IPS-NIHi11 (cell line): ENCODE measurements at regions not wholly inside any gene's neighbourhood (a gene's known extent, or its start where the extent isn't known, plus 50 kb on each side); places are given as distances from the start of the nearest gene placed in this dataset.

Experiments used
- DNase-seq: peaks from one replicate; pipeline ENCODE4 v3.0.0; 2012; ENCODE audit warnings: mixed read lengths, low spot score

DNA sequence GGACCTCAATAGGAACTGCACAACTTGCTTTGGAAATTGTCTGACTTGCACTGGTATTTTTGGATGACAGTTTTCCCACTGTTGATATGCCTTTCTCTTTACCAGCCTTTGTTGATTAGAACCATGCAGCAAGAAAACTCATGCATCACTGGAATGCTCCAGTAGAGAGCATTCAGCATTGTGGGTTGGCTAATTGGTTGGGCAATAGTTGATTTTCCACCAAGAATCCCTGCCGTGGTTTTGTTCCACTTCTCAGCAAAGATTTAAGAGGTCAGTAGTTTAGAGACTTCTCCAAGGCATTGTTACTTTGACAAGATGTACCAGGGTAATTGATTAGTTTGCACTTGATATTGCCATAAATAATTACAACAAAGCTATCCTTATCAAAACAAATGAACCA is 260.0 kb downstream of the DHX35 start:
- no peak for DNase-seq

DNA sequence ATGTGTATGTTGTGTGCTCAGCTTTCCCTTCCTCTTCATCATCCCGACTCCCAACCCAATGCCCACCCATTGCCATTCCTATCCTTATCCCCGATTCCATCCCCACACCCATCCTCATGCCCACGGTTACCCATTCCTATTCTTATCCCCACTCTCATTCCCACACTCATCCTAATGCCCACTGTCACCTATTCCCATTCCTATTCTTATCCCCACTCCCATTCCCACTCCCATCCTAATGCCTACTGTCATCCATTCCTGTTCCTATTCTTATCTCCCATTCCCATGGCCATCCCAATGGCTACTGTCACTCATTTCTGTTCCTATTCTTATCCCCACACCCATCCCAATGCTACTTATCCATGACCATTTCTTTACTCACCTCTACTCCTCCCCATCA is 254.1 kb downstream of the DHX35 start:
- no peak for DNase-seq

DNA sequence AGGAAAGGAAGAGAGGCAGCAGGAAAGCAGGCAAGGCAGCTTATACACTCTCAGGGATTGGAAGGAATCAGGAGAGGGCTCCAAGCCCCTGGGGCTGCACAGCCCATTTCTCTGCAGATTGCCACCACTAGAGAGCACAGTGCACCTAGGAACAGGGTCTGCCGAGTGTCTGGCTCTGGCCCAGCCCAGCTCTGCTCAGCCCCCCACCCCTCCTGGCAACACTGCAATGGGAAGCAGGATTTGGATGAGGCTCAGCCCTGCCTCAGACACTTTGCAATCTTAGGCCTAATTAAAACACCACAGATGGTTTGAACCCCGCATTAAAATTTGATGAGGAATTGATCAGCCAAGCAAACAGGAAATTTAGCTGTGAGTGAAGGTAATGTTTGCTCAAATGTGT is 252.7 kb downstream of the DHX35 start:
- peak; percentile 42 for DNase-seq

DNA sequence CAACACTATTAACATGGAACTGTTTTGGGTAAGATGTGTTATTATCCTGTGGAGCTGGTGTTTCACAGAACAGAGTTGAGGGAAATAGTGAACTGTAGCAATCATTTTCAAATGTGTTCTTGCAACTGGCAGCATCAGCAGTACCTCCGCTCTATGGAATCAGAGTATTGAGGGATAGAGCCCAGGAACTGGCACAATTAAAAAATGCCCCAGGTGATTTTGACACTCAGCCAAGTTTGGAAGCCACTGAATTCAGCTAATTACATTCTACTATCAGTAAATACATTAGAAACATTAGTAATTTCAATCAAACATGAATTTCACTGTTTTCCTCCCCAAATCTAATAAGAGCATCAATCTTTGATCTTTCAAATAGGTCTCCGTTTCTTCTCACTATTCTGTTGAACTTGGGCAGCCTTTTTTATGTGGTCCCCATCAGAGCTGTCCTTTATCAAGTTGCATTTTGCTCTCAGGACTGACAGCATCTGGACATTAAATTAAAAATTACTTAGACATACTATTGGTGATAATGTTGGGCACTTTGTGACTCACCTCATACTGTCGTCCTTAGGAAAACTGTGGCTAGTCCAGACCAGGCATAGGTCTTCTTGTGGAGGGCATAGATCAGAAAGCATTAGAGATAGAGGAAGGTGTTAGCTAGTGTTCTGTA is 251.5 kb downstream of the DHX35 start:
- no peak for DNase-seq

DNA sequence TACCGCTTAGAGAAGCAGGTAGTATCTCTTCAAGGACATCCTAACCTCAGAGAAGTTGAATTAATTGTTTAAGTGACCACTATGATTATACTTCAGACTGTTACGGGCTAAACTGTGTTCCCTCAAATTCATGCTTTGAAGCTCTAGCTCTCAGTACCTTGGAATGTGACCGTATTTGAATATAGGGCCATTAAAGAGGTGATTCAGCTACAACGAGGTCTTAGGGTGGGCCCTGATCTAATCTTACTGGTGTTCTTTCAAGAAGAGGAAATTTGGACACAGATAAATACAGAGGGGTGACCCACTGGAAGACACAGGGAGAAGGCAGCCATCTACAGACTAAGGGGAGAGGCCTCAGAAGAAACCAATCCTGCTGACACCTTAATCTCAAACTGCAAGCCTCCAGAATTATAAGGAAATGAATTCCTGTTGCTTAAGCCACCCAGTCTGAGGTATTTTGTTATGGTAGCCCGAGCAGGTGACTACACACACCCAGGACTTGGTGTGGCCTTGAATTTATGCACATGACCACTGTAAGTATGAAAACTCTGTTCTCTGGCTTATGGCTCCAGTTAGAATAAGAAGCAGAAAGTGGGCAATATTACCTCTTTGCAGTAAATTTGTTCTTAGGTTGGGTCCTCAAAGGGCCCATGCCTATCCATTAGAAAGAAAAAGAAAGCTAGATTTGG is 249.1 kb downstream of the DHX35 start:
- DNase-seq: no peak

DNA sequence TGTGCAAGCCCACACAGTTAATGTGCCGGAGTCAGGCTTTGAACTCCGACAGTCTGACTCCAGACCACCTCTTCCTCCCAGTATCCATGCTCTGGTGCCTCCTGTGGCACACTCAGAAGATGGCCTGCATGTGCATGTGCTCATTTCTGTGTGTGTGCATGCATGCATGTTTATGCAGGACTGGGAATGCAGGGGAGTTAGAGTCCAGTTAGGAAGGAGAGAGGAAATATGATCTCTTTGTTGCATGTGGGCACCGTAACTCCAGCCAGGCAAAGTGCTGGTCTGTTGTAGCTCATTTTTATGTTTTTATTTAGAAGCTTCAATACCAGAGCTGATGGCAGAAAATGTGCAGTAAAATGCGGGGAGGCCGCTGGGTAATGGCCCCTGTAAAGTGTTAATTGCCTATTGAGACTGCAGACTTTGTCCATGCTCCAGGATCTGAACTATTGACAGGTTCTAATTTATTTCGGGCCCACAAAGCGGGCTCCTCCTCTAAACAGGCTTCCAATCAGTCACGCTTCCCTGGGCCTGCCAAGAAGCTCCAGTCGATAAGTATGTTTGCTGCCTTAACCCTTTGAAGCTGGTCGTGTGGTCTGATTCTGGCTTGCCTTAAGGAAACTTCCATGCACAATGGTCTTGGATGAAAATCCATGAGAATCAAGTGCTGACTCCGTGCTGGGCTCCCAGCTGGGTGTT is 248.3 kb downstream of the DHX35 start:
- DNase-seq: no peak

DNA sequence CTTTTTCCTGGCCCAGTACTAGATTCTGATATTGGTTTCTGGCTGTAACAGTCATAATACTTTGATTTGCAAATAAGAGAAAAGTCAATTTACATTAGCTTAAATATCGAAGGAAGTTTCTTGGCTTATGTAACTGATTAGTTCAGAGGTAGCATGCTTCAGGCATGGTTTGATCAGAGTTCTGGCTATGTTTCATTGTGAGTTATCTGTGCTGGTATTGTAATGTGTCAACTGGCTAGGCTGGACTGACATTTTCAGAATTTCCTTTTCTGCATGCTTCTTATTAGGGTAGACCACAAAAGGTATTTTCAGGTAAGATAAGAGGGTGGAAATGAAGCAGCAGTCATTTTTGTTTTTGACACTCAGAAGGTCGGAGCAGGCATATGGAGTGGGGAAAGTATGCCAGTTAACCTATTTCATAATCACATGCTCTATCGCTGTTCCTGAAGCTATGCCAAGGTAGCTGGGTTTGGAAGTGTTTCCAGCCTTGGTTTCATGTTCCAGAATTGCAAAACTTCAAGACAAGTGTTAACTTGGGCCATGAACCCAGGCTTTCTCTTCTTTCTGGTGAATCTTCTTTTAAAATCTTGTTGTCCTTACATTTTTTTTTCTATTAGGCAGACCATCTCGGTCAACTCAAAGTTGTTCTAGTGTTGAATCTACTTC is 244.9 kb downstream of the DHX35 start:
- DNase-seq: no peak

DNA sequence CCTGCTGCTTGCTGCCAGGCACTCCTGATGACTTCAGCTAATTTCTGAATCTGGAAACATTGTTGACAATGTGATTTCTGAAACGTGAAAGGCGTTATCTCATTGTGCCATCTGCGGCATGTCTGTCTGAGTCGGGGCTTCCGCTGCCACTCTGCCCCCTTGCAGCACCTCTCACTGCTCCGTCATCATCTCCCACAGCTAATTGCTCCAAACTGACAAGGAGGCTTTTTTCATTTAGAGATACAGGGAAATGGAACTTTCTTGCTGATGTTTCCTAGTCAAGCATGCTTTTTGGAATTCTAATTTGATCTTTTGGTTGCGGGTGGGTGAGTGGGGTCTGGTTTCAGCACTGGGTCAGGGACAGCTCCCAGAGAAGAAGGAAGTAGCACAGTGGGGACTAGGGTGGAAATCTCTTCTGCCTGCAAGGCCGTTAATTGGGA is 233.5 kb downstream of the DHX35 start:
- peak; percentile 59 for DNase-seq

DNA sequence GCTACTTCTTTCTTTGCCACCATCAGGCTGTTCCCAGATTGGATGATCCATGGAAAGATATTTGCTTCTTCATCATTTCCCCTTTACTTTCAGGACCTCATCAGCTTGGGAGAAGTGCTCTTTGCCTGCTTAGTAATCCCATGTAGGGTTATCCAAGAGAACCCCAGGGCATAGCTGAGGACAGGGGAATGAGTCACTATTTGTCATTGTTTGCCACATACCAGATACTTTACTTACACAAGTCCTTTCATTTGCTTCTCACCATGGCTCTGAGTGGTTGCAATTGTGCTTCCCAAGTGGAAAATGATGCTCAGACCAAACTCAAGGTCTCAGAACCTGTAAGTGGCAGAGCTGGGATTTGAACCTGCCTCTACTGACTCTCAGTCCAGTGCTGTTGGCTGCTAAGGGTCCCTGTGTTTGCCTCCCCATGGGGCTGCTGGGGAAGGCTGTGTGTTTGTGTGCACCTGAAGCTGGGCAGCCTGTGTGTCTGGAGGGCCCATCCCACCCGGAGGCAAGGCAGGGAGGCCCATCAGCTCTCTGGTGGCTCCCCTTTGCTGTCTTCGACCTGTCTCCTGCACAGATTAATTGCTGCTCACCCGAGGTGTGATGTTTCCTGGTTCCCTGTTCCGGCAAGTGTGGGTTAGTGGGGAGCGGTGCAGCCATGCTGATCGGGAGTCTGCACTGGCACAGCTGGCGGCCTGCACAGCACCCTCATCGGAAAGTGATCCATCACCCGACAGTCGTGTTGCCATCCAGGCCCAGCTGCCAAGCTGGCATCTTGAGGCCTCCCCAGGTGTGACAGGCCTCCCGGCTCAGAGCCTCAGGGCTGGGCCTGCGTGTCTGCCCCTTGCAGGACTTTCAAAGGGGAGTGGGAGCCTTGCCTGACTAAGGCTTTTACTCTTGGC is 228.8 kb downstream of the DHX35 start:
- no peak for DNase-seq

DNA sequence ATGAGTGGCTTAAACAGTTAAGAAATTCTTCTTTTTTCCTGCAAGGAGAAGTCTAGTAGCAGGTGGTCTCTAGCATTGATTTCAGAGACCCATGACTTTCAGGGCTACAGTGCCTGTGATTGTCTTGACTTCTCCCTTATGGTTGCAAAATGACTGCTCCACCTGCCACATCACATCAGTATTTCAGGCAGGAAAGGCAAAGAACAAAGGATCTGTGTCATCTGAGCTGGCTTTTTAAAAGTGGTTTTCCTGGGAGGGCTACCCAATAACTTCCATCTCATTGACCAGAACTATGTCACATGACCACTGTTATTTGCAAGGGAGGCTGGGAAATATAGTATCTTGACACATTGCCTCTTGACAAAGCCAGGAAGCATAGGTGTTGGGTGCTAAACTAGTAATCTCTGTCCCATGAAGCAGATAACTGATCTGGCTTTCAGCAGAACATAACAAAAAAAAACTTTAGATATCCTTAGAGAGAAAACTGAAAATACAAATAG is 226.2 kb downstream of the DHX35 start:
- DNase-seq: no peak

DNA sequence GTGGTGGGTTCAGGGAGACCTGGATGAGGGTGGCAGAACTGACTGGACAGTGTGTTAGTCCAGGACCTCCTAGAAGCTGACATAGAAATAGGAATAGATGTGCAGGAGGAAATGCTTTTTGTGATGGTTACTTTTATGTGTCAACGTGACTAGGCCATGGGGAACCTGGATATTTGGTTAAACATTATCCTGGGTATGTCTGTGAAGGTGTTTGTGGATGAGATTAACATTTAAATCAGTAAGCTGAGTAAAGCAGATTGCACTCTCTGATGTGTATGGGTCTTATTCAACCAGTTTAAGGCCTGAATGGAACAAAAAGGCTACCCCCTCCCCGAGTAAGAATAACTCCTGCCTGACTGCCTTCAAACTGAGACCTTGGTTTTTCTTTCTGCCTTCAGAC is 219.3 kb downstream of the DHX35 start:
- DNase-seq: no peak

DNA sequence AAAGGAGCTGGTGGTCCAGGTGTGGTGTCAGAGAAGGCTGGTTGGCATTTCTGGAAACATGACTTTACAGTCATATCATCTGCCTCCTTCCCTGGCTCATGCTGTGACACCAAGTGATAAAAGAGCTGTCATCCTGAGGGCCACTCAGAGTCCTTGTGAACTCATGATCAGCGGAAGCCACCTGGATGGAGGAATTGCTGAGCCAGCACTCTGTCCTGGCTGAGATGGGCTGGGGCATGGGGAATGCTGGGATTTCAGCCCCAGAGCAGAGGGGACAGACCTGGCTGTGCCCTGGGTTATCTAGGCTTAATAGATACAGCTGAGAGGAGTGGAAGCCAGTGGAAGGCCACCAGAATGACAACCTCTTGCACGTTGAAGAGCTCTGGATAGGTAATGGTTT is 214.3 kb downstream of the DHX35 start:
- no peak for DNase-seq

DNA sequence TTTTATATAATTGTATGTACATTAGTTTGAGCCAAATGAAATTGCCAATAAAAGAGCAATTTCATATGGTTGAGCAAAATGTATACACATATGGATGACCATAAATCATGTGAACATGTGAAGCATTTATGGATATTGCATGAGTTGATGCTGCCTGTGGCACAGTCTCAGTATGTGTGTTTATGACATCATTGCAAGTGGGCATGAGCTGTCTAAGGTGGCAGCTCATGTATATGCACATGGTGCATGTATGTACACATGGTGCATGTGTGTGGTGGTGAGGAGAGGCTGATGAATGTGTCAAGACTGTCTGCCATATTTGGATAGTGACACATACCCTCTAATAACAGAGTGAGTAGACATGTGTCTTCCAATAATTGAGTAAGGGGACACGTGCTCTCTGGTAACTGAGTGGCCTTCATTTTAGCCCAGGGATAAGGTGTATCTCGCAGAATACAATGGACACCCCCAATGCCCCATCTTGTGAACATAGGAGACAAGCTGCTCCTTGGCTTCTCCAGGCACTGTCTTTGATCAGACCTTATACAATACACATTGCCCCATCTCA is 208.8 kb downstream of the DHX35 start:
- no peak for DNase-seq

DNA sequence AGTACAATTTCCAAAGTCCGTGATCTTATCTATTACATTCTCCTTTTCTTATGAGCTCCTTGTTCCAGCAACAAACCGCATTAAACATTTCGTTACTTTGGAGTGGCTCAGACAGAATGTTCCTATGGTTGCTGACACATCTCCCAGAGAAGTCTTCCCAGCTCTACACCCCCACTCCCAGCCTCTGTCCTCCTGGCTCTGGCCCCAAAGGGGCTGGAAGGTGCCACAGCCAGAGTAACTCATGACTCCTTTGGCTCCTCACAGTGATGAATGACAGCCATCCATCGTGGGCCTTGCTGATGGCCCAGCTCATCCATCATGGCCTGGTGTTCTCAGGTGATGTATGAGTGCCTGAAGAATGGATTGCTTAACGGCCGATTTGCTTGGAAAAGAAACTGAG is 203.0 kb downstream of the DHX35 start:
- DNase-seq: no peak

DNA sequence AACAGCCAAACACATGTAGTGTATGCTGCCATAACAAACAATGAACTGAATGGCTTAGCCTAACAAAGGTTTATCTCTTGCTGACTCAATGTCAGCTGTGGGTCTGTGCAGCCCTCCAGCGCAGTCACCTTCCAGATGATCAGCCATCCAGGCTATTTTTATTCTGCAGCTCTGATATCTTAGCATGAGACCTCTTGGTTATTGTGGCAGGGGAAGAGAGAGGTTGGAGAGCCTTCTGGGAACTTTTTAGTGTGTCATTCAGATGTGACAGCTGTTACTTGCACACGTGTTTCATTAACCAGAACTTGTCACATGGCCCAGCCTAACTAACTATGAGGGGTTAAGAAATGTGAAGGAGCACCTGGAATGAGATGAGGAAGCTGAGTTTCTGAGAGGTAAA is 202.5 kb downstream of the DHX35 start:
- DNase-seq: no peak

DNA sequence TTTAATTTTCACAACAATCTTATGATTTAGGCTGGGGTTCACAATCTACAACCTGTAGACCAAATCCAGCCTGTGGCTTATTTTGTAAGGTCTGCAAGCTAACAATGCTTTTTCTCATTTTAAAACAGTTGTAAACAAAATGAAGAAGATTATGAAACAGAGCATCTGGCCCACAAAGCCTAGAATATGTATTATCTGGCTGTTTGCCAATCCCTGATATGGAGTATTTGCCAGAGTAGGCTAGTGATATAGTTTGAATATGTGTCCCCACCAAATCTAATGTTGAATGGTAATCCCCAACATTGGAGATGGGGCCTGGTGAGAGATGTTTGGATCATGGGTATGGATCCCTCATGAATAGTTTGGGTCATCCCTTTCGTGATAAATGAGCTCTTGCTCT is 201.8 kb downstream of the DHX35 start:
- DNase-seq: no peak

DNA sequence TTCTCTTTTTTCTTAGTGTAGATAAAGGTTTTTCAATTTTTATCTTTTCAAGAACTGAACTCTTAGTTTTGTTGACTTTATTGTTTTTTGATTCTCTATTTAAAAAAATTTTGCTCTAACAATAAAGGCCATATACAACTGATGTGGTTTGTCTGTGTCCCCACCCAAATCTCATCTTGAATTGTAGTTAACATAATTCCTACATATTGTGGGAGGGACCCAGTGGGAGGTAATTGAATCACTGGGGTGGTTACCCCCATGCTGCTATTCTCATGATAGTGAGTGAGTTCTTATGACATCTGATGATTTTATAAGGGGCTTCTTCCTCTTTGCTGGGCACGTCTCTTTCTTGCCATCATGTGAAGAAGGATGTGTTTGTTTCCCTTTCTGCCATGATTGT is 199.8 kb downstream of the DHX35 start:
- DNase-seq: no peak

DNA sequence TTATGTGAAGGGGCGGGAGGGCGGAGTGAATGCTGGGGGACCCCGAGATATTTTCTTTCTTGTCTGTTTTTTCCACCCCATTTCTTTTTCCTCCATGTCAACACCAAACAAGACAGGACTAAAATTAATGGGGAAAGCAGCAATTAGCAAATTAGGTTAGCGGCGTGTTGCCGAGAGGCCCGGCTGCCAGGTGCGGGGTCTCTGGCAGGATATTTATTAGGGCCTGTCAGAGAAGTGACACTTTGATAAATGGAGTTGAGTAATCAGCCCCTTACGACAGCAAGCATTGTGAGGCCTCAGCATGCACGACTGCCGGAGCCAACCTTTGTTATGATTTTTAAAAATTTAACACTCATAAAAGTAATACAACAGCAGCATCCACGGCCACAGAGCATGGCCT is 193.8 kb downstream of the DHX35 start:
- no peak for DNase-seq

DNA sequence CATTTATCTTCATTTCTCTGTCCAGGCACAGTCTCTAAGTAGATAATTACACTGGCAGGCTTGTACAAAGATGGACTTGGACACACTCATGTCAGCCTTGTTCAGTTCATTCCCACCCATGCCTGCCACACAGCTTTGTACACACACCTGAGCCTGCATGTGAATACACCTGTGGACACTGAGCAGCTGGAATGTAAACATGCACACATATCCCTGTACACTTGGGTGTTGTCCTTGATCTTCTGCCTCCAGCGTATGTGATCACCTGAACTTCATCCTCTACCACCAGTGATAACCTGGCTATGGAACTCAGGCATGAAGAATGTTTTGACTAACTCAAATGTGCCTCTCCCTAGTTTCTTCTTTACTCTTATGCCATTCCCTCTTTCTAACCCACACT is 190.6 kb downstream of the DHX35 start:
- DNase-seq: no peak

DNA sequence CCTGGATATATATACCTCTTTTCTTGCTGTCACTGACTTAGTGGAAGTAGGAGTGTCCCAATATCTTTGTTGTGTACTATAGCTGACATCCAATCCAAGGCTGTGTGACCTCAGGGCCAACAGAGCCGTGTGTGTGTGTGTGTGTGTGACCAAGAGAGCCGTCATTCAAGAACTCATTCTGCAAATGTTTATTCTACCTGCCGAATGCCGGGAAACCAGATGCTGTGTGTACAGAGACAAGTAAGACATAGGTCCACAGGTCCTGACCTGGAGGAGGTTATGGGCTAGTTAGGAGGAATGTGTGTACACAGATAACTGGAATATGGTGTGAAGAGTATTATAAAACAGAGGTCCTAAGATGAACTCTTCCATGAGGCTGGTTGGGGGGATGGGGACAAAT is 190.0 kb downstream of the DHX35 start:
- DNase-seq: no peak

DNA sequence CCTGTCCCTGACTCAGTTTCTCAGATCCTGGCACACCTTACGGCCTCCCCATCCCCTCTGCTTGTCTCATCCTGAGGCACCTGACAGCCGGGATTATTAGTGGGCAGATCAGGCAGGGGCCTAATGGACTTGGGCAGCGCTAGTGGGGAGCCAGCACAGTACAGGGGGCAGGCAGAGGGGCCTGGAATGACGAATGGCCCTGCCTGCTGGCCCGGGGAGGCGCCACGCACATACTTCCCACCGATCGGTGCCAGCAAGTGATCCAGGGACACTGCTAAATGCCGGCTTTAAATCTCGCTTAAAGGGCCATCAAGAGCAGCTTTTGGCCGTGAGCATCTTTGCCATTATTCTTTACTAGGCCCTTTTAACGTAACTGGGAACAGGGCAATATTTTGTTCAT is 188.4 kb downstream of the DHX35 start:
- DNase-seq: no peak
